HUES48 (cell line): ENCODE measurements at regions not wholly inside any gene's neighbourhood (a gene's known extent, or its start where the extent isn't known, plus 50 kb on each side); places are given as distances from the start of the nearest gene placed in this dataset.

Experiments
- H3K27ac ChIP-seq: one replicate; pipeline ENCODE4 v1.7.0; 2013; ENCODE audit warnings: low read depth, low read length, inconsistent platforms
- H3K27me3 ChIP-seq: 2 replicates; pipeline ENCODE4 v1.6.1; 2013; ENCODE audit warnings: mild to moderate bottlenecking, low read length; ENCODE audit not compliant: control insufficient read depth, insufficient read depth
- H3K36me3 ChIP-seq: 2 replicates; pipeline ENCODE4 v1.6.1; 2013; ENCODE audit warnings: low read length; ENCODE audit not compliant: control insufficient read depth, insufficient read depth
- H3K4me1 ChIP-seq: 2 replicates; pipeline ENCODE4 v1.6.1; 2013; ENCODE audit warnings: mild to moderate bottlenecking, low read length; ENCODE audit not compliant: control insufficient read depth, insufficient read depth
- H3K4me3 ChIP-seq: 2 replicates; pipeline ENCODE4 v1.5.1; 2013; ENCODE audit warnings: mild to moderate bottlenecking, low read depth, low read length
- H3K9ac ChIP-seq: 2 replicates; pipeline ENCODE4 v1.6.1; 2013; ENCODE audit warnings: mild to moderate bottlenecking, low read depth, low read length, moderate library complexity
- H3K9me3 ChIP-seq: 2 replicates; pipeline ENCODE4 v1.6.1; 2013; ENCODE audit warnings: low read length; ENCODE audit not compliant: control insufficient read depth, insufficient read depth

- H3K9me3 ChIP-seq, result no peaks in the 10 kb centered on the region
- no peaks in the 10 kb centered on the region for H3K4me1 ChIP-seq
- no peak overlapping the region for H3K4me3 ChIP-seq
- H3K27me3 ChIP-seq, result no peaks in the 10 kb centered on the region
- H3K27ac ChIP-seq, result no peak overlapping the region
- H3K9ac ChIP-seq, result no peak overlapping the region
- no peaks in the 10 kb centered on the region for H3K36me3 ChIP-seq
Observed at GRCh38 chr3:189573004-189573403, 58.2 kb upstream of the TP63 start.

GRCh38 chr3:189576486-189576885 is 54.7 kb upstream of the TP63 start:
- Histone ChIP-seq H3K4me3 (no peak overlapping the region), H3K9me3 (no peaks in the 10 kb centered on the region), H3K27me3 (no peaks in the 10 kb centered on the region), H3K4me1 (no peaks in the 10 kb centered on the region), H3K27ac (no peak overlapping the region), H3K36me3 (no peaks in the 10 kb centered on the region), H3K9ac (no peak overlapping the region)

- no peaks in the 10 kb centered on the region for H3K36me3 ChIP-seq
- no peak overlapping the region for H3K4me3 ChIP-seq
- H3K27ac ChIP-seq, result no peak overlapping the region
- no peaks in the 10 kb centered on the region for H3K4me1 ChIP-seq
- no peaks in the 10 kb centered on the region for H3K27me3 ChIP-seq
- H3K9ac ChIP-seq, result no peak overlapping the region
- no peaks in the 10 kb centered on the region for H3K9me3 ChIP-seq
Observed at GRCh38 chr3:189577050-189577951, 53.9 kb upstream of the TP63 start.

GRCh38 chr3:189580190-189580589 is 51.0 kb upstream of the TP63 start:
- no peaks in the 10 kb centered on the region for H3K9me3 ChIP-seq
- no peak overlapping the region for H3K27ac ChIP-seq
- no peaks in the 10 kb centered on the region for H3K36me3 ChIP-seq
- no peaks in the 10 kb centered on the region for H3K4me1 ChIP-seq
- H3K9ac ChIP-seq, result no peak overlapping the region
- no peak overlapping the region for H3K4me3 ChIP-seq
- no peaks in the 10 kb centered on the region for H3K27me3 ChIP-seq
